ENCODE measurements at regions not wholly inside any gene's neighbourhood (a gene's known extent, or its start where the extent isn't known, plus 50 kb on each side); places are given as distances from the start of the nearest gene placed in this dataset.
A peak's percentile ranks its signal among the peaks of the same experiment; 100 is the strongest.
"Not testable (repeated sequence)": the region's sequence is repeated elsewhere in the genome, so short reads cannot be mapped to it uniquely, and the experiment has no call there.

DNA sequence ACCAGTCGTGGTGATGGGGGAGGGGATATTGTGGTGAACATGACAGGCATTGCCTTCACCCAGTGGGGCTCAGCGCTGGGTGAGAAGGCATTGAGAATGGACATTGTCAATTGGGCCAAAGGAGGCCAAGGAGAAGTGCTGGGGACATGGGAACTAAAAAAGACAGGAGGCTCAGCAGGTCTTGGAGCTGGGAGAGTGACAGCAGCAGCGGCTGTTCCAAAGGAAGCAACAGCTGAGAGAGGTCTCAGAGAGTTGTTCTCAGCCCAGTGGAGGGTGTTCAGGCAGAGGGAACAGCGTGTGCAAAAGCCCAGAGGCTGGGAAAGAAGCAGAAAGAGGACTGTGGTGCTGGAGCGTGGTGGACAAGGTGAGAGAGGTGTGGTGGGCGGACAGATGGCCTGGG is 56.6 kb upstream of the ASNS start:
- DNase-seq (ENCODE audit: low spot score), result not testable (repeated sequence)

DNA sequence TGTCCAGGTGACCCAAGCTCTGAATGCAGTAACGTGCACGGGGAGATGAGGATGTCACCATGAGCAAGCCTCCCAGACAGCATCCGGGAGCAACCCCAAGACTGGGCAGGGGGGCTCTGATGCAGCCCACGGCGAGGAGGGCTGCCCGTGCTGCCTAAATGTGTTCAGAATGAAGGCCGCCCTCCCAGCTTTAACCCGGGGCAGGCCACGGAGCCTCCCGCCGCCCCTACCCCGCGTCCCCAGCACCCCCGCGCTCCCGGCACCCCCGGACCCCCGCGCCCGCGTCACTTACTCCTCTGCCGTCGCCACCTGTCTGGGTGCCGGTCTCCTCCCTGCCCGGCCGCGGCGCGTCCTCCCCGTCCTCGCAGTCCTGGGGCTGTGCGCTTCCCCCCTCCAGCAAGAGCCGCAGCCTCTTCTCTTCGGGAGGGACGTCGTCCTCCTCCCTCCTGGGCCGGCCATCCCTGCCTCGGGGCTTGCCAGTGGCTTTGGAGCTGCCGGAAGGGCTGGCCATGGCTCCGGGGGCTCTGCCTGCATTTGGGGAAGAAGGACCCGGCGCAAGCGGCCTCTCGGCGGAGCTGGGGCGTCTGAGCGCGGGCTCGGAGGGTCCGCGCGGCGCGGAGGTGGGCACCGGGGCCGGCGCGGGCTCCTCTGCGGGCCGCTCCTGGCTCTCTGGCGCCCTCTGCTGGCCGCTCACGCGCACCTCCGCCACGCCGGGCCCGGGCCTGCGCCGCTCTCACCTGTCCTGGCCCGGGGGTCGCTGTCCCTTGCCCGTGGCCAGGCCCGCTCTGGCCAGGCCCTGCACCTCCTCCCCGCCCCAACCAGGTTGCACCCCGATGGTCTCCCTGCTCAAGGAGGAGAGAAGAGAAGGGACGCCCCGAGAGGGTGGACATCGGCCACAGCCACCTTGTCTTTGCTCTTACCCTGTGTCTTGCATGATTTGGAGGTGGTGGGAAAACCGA is 55.9 kb upstream of the ASNS start:
- peak; percentile 19 for DNase-seq (ENCODE audit: low spot score)

Measured in kidney capillary endothelial cell (primary cell).